T-cell (primary cell): ENCODE measurements at regions not wholly inside any gene's neighbourhood (a gene's known extent, or its start where the extent isn't known, plus 50 kb on each side); places are given as distances from the start of the nearest gene placed in this dataset.

ENCODE experiments used
- ATAC-seq, 4 experiments: fragments of 200-7000 bp in 3 of 4; fragments of 150-1000 bp in 1 of 4; cut with Tn5 transposase; replicated peaks in 1 of 4; 1 replicate in 3 of 4; 2 replicates in 1 of 4; pipeline ENCODE4 v1.10.0; 2021; ENCODE audit warnings: moderate library complexity in 3 of 4, mild to moderate bottlenecking in 2 of 4, moderate number of reproducible peaks in 1 of 4
- CTCF ChIA-PET, 2 donors: fragments of 300-600 bp; sonication (Branson Sonifier 250); formaldehyde crosslinking; loops; one replicate each; lab custom pipeline; 2022; ENCODE audit warnings: antibody characterized with exemption in 2 of 2; lab: Charles Lee
- POLR2A ChIA-PET, 2 donors: fragments of 300-600 bp; sonication (Branson Sonifier 250); formaldehyde crosslinking; loops; one replicate each; lab custom pipeline; 2022; ENCODE audit warnings: antibody characterized with exemption in 2 of 2; lab: Charles Lee
- DNase-seq, 35 experiments: peaks; one replicate each; pipeline versions ENCODE4 v3.0.0 to v3.0.0-alpha.2; 2013 to 2023
- H3K27ac ChIP-seq: one replicate; pipeline ENCODE4 v1.5.1; 2013; ENCODE audit warnings: low read length
- H3K27me3 ChIP-seq, 2 experiments: replicated peaks in 1 of 2; 1 replicate in 1 of 2; 2 replicates in 1 of 2; pipeline versions ENCODE4 v1.6.1 to v1.7.0; 2013; ENCODE audit warnings: low read length in 1 of 2, mixed read lengths in 1 of 2; ENCODE audit not compliant: control insufficient read depth in 2 of 2, insufficient read depth in 2 of 2; ENCODE audit errors: extremely low read depth in 1 of 2
- H3K36me3 ChIP-seq, 2 donors: 1 replicate in 1 of 2; 2 replicates in 1 of 2; pipeline versions ENCODE4 v1.6.1 to v1.7.0; 2013; ENCODE audit warnings: low read length in 1 of 2; ENCODE audit not compliant: control insufficient read depth in 2 of 2, insufficient read depth in 1 of 2; ENCODE audit errors: extremely low read depth in 1 of 2
- H3K4me1 ChIP-seq, 2 experiments: 1 replicate in 1 of 2; 2 replicates in 1 of 2; pipeline versions ENCODE4 v1.6.1 to v1.7.0; 2013; ENCODE audit warnings: low read length in 2 of 2, mixed read lengths in 1 of 2; ENCODE audit not compliant: insufficient read depth in 2 of 2, control insufficient read depth in 1 of 2; ENCODE audit errors: extremely low read depth in 1 of 2
- H3K4me3 ChIP-seq, 2 donors: 1 replicate in 1 of 2; 2 replicates in 1 of 2; pipeline versions ENCODE4 v1.5.1 to v1.7.0; 2013; ENCODE audit warnings: mild to moderate bottlenecking in 2 of 2, low read length in 1 of 2, moderate library complexity in 1 of 2; ENCODE audit not compliant: control insufficient read depth in 1 of 2; ENCODE audit errors: extremely low read depth in 1 of 2
- H3K9me3 ChIP-seq: 2 replicates; pipeline ENCODE4 v1.7.0; 2013
- H3K27ac Mint-ChIP-seq, 2 donors: one replicate each; pipeline ENCODE4 v1.8.0; 2020 to 2021; ENCODE audit warnings: mild to moderate bottlenecking in 2 of 2, mixed read lengths in 2 of 2
- H3K27me3 Mint-ChIP-seq, 2 donors: one replicate each; pipeline ENCODE4 v1.8.0; 2021 to 2022; ENCODE audit warnings: mixed read lengths in 2 of 2
- H3K36me3 Mint-ChIP-seq: one replicate; pipeline ENCODE4 v1.8.0; 2021; ENCODE audit warnings: mixed read lengths
- H3K4me1 Mint-ChIP-seq, 3 donors: one replicate each; pipeline ENCODE4 v1.8.0; 2020 to 2022; ENCODE audit warnings: mixed read lengths in 3 of 3, mild to moderate bottlenecking in 1 of 3
- H3K4me3 Mint-ChIP-seq, 3 donors: one replicate each; pipeline ENCODE4 v1.8.0; 2020 to 2022; ENCODE audit warnings: mild to moderate bottlenecking in 3 of 3, mixed read lengths in 3 of 3, moderate library complexity in 3 of 3
- H3K9me3 Mint-ChIP-seq, 3 donors: one replicate each; pipeline ENCODE4 v1.8.0; 2020 to 2022; ENCODE audit warnings: mixed read lengths in 3 of 3
- WGBS: methylation state at CpG from one replicate; pipeline ENCODE4 v1.1.5; 2013; ENCODE audit warnings: missing lambda C conversion rate; ENCODE audit not compliant: insufficient coverage; 5-methylcytosine and 5-hydroxymethylcytosine counted together

DNA sequence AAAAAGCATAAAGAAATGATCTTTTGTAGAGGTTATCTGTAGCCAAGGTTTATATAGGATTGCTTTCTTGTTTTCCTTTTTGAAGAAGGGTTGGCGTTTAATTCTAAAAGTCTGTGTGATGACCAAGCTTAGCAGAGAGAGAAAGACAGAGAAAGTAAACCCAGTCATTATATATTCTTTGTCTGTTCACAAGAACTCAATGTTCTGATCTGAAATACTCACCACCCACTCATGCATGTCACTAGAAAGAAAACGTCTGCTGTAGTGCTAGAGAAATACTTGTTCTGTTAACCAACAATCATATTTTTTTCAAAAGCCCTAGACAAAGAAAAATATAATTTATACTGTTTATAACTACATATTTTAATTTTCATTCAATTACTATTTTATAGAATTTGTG, 173.7 kb upstream of the SLITRK5 start:
- ATAC-seq: no peak
- Mint-ChIP-seq H3K4me1 (no peaks in the 10 kb centered on the region), H3K36me3 (no peaks in the 10 kb centered on the region), H3K27me3 (no peaks in the 10 kb centered on the region), H3K27ac (no peak overlapping the region), H3K4me3 (no peak overlapping the region), H3K9me3 (peaks cover 2 to 16% (median 11%) of the 10 kb centered on the region in 3 donors)
- ChIA-PET CTCF (no interaction called here), POLR2A (no interaction called here)
- Histone ChIP-seq H3K4me3 (no peak overlapping the region), H3K27me3 (no peaks in the 10 kb centered on the region), H3K9me3 (no peaks in the 10 kb centered on the region), H3K4me1 (no peaks in the 10 kb centered on the region), H3K36me3 (no peaks in the 10 kb centered on the region), H3K27ac (no peak overlapping the region)
- WGBS: no CpG with 5 or more reads among the region's 2 CpGs
- no peak for DNase-seq

DNA sequence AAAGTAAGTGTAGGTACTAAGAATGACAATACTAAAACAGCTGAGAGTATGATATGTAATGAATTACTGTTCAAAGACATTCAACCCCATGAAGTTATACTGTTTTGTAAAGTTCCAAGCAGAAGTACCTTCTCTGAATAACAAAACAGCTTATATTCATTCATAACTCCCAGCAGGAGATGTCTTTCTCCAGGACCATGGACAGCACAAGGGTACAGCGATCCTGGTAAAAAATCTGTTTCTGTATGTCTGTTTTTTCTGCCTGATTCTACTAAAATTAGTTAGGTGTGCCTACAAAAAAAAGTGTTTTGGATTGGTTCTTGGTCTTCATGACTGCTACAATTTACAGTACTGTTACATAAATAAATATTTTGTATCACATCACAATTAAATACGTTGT, 172.5 kb upstream of the SLITRK5 start:
- DNase-seq (no peak), ATAC-seq (no peak)
- ChIA-PET CTCF (no interaction called here), POLR2A (no interaction called here)
- Mint-ChIP-seq H3K9me3 (peaks cover 2 to 23% (median 11%) of the 10 kb centered on the region in 3 donors), H3K36me3 (no peaks in the 10 kb centered on the region), H3K27ac (no peak overlapping the region), H3K4me3 (no peak overlapping the region), H3K27me3 (no peaks in the 10 kb centered on the region), H3K4me1 (no peaks in the 10 kb centered on the region)
- Histone ChIP-seq H3K27me3 (no peaks in the 10 kb centered on the region), H3K9me3 (no peaks in the 10 kb centered on the region), H3K36me3 (no peaks in the 10 kb centered on the region), H3K27ac (no peak overlapping the region), H3K4me3 (no peak overlapping the region), H3K4me1 (no peaks in the 10 kb centered on the region)
- no CpG with 5 or more reads among the region's 2 CpGs for WGBS

DNA sequence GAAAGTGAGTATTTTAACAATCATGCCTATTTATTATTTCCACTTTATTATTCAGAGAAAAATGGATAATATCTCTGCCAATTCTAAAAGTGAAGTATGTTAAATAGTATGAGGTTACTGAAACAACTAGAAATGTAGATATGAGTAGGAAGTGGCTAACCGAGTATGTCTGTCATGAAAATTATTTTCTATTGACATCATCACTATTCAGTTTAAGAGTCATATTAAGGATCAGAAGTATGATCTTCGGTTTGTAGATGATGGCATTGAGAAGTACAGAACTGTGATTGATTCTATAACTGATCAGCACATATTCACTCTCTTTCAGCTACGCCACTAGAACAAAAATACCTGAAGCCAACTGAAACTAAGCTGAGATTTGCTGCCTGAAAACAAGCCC, 146.4 kb upstream of the SLITRK5 start:
- no peaks in the 10 kb centered on the region for H3K9me3 ChIP-seq
- POLR2A ChIA-PET: no interaction called here

DNA sequence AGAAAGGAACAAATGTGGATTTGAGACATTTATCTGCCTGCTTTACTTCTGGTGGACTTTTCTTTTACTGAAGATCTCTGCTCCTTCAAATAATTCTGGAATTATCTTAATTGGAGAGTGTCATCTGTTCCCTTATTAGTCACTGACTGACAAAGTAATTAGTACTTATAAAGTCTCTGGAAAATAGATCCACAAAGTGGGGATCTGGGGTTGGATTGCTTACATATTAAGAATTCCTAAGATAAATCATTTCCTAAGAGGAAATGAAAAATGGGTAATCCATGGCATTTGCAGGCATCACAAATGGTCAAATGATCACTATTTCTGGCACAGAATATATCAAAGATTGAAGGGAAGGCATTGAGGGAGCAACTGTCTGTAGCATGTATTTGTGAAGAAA, 137.4 kb upstream of the SLITRK5 start:
- Histone ChIP-seq H3K9me3 (no peaks in the 10 kb centered on the region), H3K27me3 (no peaks in the 10 kb centered on the region), H3K27ac (no peak overlapping the region), H3K4me3 (no peak overlapping the region), H3K4me1 (no peaks in the 10 kb centered on the region), H3K36me3 (no peaks in the 10 kb centered on the region)
- ATAC-seq (no peak), DNase-seq (no peak)
- ChIA-PET CTCF (no interaction called here), POLR2A (no interaction called here)
- no peaks in the 10 kb centered on the region for H3K27me3 Mint-ChIP-seq
- no peak overlapping the region for H3K27ac Mint-ChIP-seq
- H3K4me3 Mint-ChIP-seq: no peak overlapping the region
- H3K36me3 Mint-ChIP-seq: no peaks in the 10 kb centered on the region
- peaks cover 6 to 11% (median 8%) of the 10 kb centered on the region in 3 donors for H3K9me3 Mint-ChIP-seq
- no peaks in the 10 kb centered on the region for H3K4me1 Mint-ChIP-seq

More for the DNA sequence above, 146.4 kb upstream of the SLITRK5 start:
- no peak overlapping the region for H3K4me3 Mint-ChIP-seq
- no peak overlapping the region for H3K27ac Mint-ChIP-seq
- Histone ChIP-seq H3K4me3 (no peak overlapping the region), H3K27ac (no peak overlapping the region), H3K36me3 (no peaks in the 10 kb centered on the region), H3K4me1 (no peaks in the 10 kb centered on the region), H3K27me3 (no peaks in the 10 kb centered on the region)
- no CpG with 5 or more reads among the region's 3 CpGs for WGBS
- H3K27me3 Mint-ChIP-seq: no peaks in the 10 kb centered on the region
- peaks cover 2 to 26% (median 16%) of the 10 kb centered on the region in 3 donors for H3K9me3 Mint-ChIP-seq
- CTCF ChIA-PET: no interaction called here
- no peak for DNase-seq
- H3K4me1 Mint-ChIP-seq: no peaks in the 10 kb centered on the region
- no peak for ATAC-seq
- H3K36me3 Mint-ChIP-seq: no peaks in the 10 kb centered on the region

DNA sequence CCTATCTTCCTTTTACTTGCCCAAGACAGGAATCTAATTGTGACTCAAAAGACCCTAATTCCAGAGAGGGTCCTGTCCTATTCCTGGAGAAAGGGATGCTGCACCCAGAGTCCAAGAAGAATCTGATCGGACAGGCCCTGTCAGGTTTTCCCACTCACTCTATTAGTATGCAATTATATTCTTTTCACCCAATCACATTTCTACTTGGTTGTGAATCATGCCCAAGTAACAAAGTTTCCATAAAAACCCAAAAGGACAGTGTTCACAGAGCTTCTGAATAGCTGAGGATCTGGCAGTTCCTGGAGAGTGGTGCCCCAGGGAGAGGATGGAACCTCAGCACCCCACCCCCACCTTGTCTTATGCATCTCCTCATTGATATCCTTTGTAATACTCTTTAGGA, 135.3 kb upstream of the SLITRK5 start:
- Histone ChIP-seq H3K9me3 (no peaks in the 10 kb centered on the region), H3K4me1 (no peaks in the 10 kb centered on the region), H3K27ac (no peak overlapping the region), H3K4me3 (no peak overlapping the region), H3K36me3 (no peaks in the 10 kb centered on the region), H3K27me3 (no peaks in the 10 kb centered on the region)
- Mint-ChIP-seq H3K4me1 (no peaks in the 10 kb centered on the region), H3K9me3 (peaks cover 4 to 11% (median 6%) of the 10 kb centered on the region in 3 donors), H3K27ac (no peak overlapping the region), H3K4me3 (no peak overlapping the region), H3K27me3 (no peaks in the 10 kb centered on the region), H3K36me3 (no peaks in the 10 kb centered on the region)
- no peak for ATAC-seq
- DNase-seq: no peak
- WGBS: no CpG with 5 or more reads among the region's 1 CpG
- CTCF ChIA-PET: no interaction called here
- POLR2A ChIA-PET: no interaction called here

DNA sequence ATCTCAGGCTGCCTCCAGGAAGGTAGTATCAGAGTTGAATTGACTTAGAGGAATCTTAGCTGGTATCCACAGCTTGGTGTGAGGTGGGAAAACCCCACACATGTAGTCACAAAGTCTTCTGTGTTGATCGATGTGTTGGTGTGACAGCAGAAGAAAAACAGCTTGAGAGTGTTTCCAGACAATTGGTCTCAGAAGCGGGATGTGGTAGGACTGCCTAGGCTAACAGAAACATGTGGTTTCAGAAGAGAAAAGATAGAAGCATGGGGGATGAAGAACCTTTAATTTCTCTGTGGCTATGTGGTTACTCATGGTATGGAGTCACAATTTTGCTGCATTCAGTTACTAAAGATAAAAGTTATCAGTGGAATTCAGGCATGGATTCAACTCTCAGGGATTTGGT, 134.7 kb upstream of the SLITRK5 start:
- H3K4me3 Mint-ChIP-seq: no peak overlapping the region
- H3K27me3 ChIP-seq: no peaks in the 10 kb centered on the region
- no peaks in the 10 kb centered on the region for H3K27me3 Mint-ChIP-seq
- no peaks in the 10 kb centered on the region for H3K36me3 Mint-ChIP-seq
- H3K4me3 ChIP-seq: no peak overlapping the region
- H3K27ac ChIP-seq: no peak overlapping the region
- H3K36me3 ChIP-seq: no peaks in the 10 kb centered on the region
- H3K4me1 ChIP-seq: no peaks in the 10 kb centered on the region
- no peaks in the 10 kb centered on the region for H3K4me1 Mint-ChIP-seq
- no peak for ATAC-seq
- WGBS: 59% methylated on average over 2 of the region's 2 CpGs
- no peaks in the 10 kb centered on the region for H3K9me3 ChIP-seq
- ChIA-PET CTCF (interaction anchor here in 1 of 2 donors (0.7 kb wide), 1 partner anchor 1414 kb away, joined by 3 read pairs; no protein-coding TSS in a partner anchor), POLR2A (no interaction called here)
- H3K27ac Mint-ChIP-seq: no peak overlapping the region
- DNase-seq: no peak
- H3K9me3 Mint-ChIP-seq: peaks cover 2 to 11% (median 6%) of the 10 kb centered on the region in 3 donors

DNA sequence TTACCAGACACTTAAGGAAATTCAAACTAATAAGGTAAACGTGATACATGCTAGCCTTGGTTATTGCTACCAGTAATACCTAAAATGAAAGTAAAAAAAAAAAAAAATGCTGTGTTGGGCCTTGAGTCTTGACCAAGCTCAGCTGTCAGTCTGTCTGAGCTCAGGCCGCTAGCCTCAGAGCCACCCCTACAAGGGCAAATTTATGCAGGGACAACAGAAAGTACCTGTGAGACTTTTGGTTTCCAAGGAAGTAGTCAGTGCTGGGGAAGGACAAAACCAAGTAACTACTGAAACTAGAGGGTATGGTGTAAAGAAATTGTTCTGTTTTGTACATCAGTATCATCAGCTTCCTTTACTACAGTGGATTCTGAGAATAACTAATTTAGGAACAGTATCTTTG, 134.3 kb upstream of the SLITRK5 start:
- no peak overlapping the region for H3K27ac ChIP-seq
- ChIA-PET CTCF (interaction anchor here in 1 of 2 donors (0.7 kb wide), 1 partner anchor 1414 kb away, joined by 3 read pairs; no protein-coding TSS in a partner anchor), POLR2A (no interaction called here)
- no peak overlapping the region for H3K4me3 ChIP-seq
- no peaks in the 10 kb centered on the region for H3K27me3 ChIP-seq
- Mint-ChIP-seq H3K36me3 (no peaks in the 10 kb centered on the region), H3K9me3 (peaks cover 2 to 11% (median 6%) of the 10 kb centered on the region in 3 donors), H3K27me3 (no peaks in the 10 kb centered on the region), H3K27ac (no peak overlapping the region), H3K4me1 (no peaks in the 10 kb centered on the region), H3K4me3 (no peak overlapping the region)
- no CpG with 5 or more reads among the region's 2 CpGs for WGBS
- no peaks in the 10 kb centered on the region for H3K4me1 ChIP-seq
- DNase-seq: no peak
- no peaks in the 10 kb centered on the region for H3K9me3 ChIP-seq
- H3K36me3 ChIP-seq: no peaks in the 10 kb centered on the region
- ATAC-seq: no peak
